ENCODE measurements at regions not wholly inside any gene's neighbourhood (a gene's known extent, or its start where the extent isn't known, plus 50 kb on each side); places are given as distances from the start of the nearest gene placed in this dataset.

DNA sequence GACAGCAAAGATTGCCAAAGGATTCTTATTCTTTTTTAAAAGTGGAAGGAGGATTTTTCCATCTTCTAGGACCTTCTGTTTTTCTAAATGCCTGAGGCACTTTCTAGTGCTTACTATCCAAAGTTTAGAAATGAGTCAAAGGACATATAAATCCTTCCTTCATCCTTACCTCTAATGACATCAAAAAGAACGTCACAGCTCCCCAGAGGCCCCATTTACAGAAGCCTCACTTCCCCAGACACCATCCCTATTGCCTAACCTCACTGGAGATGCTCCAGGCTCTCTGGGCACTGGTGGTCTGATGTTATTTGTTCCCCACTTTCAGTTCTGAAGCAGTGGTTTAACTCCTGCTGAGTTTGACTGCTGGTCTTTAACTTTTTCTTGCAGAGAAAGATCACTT lies 504.3 kb downstream of the AGTPBP1 start:
- no peak overlapping the region for H3K4me3 ChIP-seq
- TF ChIP-seq CTCF (IDR thresholded peaks at IDR 0.05 in 8 of 11, conservative IDR thresholded peaks at IDR 0.05 in 3 of 11) (no peak), POLR2AphosphoS5 (IDR thresholded peaks at IDR 0.05) (no peak), POLR2A (IDR thresholded peaks at IDR 0.05) (no peak)
- intact Hi-C loops (cut with DNase I; ENCODE audit: low total_unique reads), result no loop called here
- peaks cover 0 to 10% (median 0%) of the 10 kb centered on the region in 7 donors for H3K27me3 ChIP-seq (replicated peaks in 1 of 7)
- no peak for DNase-seq
- 0 to 44% (median 4%) methylated on average over 1 of the region's 1 CpG for WGBS, 5 donors
- H3K27ac ChIP-seq, result no peak overlapping the region
- H3K9me3 ChIP-seq, result peaks cover 0 to 13% (median 7%) of the 10 kb centered on the region in 8 donors
- no peaks in the 10 kb centered on the region for H3K4me1 ChIP-seq
- no peaks in the 10 kb centered on the region for H3K36me3 ChIP-seq

GRCh38 chr9:85230081-85230480 lies 511.7 kb downstream of the AGTPBP1 start:
- Histone ChIP-seq H3K36me3 (no peaks in the 10 kb centered on the region), H3K9me3 (no peaks in the 10 kb centered on the region), H3K4me3 (no peak overlapping the region), H3K27me3 (replicated peaks in 1 of 7) (no peaks in the 10 kb centered on the region), H3K27ac (no peak overlapping the region), H3K4me1 (no peaks in the 10 kb centered on the region)
- no peak for TF ChIP-seq POLR2A (IDR thresholded peaks at IDR 0.05)
- TF ChIP-seq POLR2AphosphoS5 (IDR thresholded peaks at IDR 0.05), result no peak
- no peak for TF ChIP-seq CTCF (IDR thresholded peaks at IDR 0.05 in 8 of 11, conservative IDR thresholded peaks at IDR 0.05 in 3 of 11)
- no peak for DNase-seq
- intact Hi-C loops (cut with DNase I; ENCODE audit: low total_unique reads), result no loop called here
- WGBS, 5 donors, result 76 to 94% (median 91%) methylated on average over 4 of the region's 4 CpGs

- Histone ChIP-seq H3K4me1 (no peaks in the 10 kb centered on the region), H3K27ac (no peak overlapping the region), H3K36me3 (no peaks in the 10 kb centered on the region), H3K27me3 (replicated peaks in 1 of 7) (no peaks in the 10 kb centered on the region), H3K9me3 (no peaks in the 10 kb centered on the region), H3K4me3 (no peak overlapping the region)
- no peak for TF ChIP-seq CTCF (IDR thresholded peaks at IDR 0.05 in 8 of 11, conservative IDR thresholded peaks at IDR 0.05 in 3 of 11)
- TF ChIP-seq POLR2AphosphoS5 (IDR thresholded peaks at IDR 0.05), result no peak
- no peak for TF ChIP-seq POLR2A (IDR thresholded peaks at IDR 0.05)
- 70 to 84% (median 82%) methylated on average over 9 of the region's 9 CpGs for WGBS, 5 donors
- no peak for DNase-seq
- intact Hi-C loops (cut with DNase I; ENCODE audit: low total_unique reads), result no loop called here
Observed at GRCh38 chr9:85228111-85228855, 513.5 kb downstream of the AGTPBP1 start.

DNA sequence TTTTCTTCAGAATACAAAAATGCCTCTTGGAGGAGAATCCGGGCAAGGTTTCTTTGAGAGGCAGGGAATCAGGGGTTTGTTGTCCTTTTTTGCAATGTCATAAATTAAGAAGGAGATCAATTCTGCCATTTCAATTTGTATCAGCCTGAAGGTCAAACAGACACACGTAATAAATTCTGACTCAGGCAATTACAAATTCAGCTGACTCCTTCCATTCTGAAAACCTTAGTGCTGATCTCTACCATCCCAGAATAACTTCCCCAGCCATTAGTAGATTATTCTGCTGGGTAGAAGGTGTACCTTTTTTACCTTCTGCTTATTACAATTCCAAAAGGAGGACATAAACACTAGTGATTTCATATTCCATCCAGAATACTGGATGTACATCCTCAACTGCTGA lies 516.6 kb downstream of the AGTPBP1 start:
- Histone ChIP-seq H3K9me3 (no peaks in the 10 kb centered on the region), H3K36me3 (no peaks in the 10 kb centered on the region), H3K27ac (no peak overlapping the region), H3K4me3 (no peak overlapping the region), H3K27me3 (replicated peaks in 1 of 7) (no peaks in the 10 kb centered on the region), H3K4me1 (no peaks in the 10 kb centered on the region)
- TF ChIP-seq POLR2A (IDR thresholded peaks at IDR 0.05) (no peak), POLR2AphosphoS5 (IDR thresholded peaks at IDR 0.05) (no peak), CTCF (IDR thresholded peaks at IDR 0.05 in 8 of 11, conservative IDR thresholded peaks at IDR 0.05 in 3 of 11) (no peak)
- intact Hi-C loops (cut with DNase I; ENCODE audit: low total_unique reads), result no loop called here
- 73 to 84% (median 82%) methylated on average over 2 of the region's 2 CpGs for WGBS, 5 donors
- no peak for DNase-seq

Measured in spleen (tissue), 11 donors.